Activated B cell treated with CpG ODN at 0.5 μM for 24 hours (primary cell): ENCODE measurements at regions not wholly inside any gene's neighbourhood (a gene's known extent, or its start where the extent isn't known, plus 50 kb on each side); places are given as distances from the start of the nearest gene placed in this dataset.

ENCODE experiments used
- ATAC-seq: fragments of 200-7000 bp; cut with Tn5 transposase; one replicate; pipeline ENCODE4 v1.10.0; 2021; ENCODE audit warnings: low read depth, mild to moderate bottlenecking, moderate library complexity
- CTCF ChIA-PET: fragments of 350-600 bp; sonication (Branson Sonifier 250); formaldehyde crosslinking; loops from one replicate; lab custom pipeline; 2021; ENCODE audit warnings: antibody characterized with exemption; lab: Charles Lee
- POLR2A ChIA-PET: fragments of 350-600 bp; sonication (Branson Sonifier 250); formaldehyde crosslinking; loops from one replicate; lab custom pipeline; 2021; ENCODE audit warnings: antibody characterized with exemption; lab: Charles Lee
- DNase-seq: peaks from one replicate; pipeline ENCODE4 v3.0.0; 2022
- H3K27ac Mint-ChIP-seq: one replicate; pipeline ENCODE4 v1.8.0; 2020; ENCODE audit warnings: mixed read lengths
- H3K27me3 Mint-ChIP-seq: one replicate; pipeline ENCODE4 v1.8.0; 2021; ENCODE audit warnings: mixed read lengths
- H3K36me3 Mint-ChIP-seq: one replicate; pipeline ENCODE4 v1.8.0; 2021; ENCODE audit warnings: low read depth, mixed read lengths
- H3K4me1 Mint-ChIP-seq: one replicate; pipeline ENCODE4 v1.8.0; 2021; ENCODE audit warnings: mixed read lengths
- H3K4me3 Mint-ChIP-seq: one replicate; pipeline ENCODE4 v1.8.0; 2020; ENCODE audit warnings: mild to moderate bottlenecking, mixed read lengths
- H3K9me3 Mint-ChIP-seq: one replicate; pipeline ENCODE4 v1.8.0; 2020; ENCODE audit warnings: mixed read lengths
- CTCF ChIP-seq: fragments of 200-600 bp; IDR thresholded peaks from one replicate; pipeline ENCODE4 v1.8.0; 2022; ENCODE audit warnings: antibody characterized with exemption, mild to moderate bottlenecking
- intact Hi-C: fragments of 100-400 bp; cut with micrococcal nuclease; formaldehyde crosslinking; loops from one replicate; pipeline ENCODE4 v1.15.1; 2024

GRCh38 chr16:65218348-65218747 lies 96.5 kb upstream of the CDH11 start:
- peaks cover 2% of the 10 kb centered on the region for H3K9me3 Mint-ChIP-seq
- DNase-seq = no peak
- H3K27me3 Mint-ChIP-seq = no peaks in the 10 kb centered on the region
- ChIA-PET CTCF (no interaction called here), POLR2A (no interaction called here)
- no peak overlapping the region for H3K27ac Mint-ChIP-seq
- H3K4me3 Mint-ChIP-seq = no peak overlapping the region
- intact Hi-C loops = no loop called here
- no peak for ATAC-seq
- H3K4me1 Mint-ChIP-seq = no peaks in the 10 kb centered on the region
- no peaks in the 10 kb centered on the region for H3K36me3 Mint-ChIP-seq
- no peak for TF ChIP-seq CTCF

DNA sequence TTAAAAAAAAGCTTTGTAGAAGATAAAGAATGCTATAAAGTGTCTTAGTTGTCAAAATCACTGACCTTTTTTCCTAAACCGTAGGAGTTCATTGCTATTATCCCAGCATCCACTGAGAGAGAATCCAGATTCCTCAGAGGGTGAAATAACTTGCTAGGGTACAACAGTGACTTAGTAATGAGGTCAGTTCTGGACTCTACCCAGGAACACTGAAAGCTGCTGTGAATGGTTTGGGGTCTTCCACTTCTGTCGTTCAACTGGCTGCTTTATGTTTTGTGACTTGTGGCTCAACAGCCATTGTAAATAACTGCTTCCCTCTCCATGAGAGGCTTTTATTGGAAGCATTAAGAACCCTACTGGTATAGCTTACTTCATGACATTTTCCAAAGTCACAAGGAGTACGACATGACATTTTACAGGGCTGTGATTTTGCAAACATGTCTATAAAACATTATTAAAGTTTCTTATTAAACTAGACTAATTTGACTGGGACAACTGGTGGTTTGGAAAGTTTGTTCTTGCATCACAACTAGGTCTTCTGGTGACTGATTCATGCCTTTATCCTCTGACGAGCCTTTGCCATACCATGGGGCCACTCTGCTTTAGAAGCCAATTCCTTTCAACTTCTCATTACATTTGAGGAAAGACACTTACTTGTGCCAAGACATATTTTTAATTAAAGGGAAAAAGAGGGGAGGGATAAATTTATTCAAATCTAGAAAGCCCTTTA lies 92.2 kb upstream of the CDH11 start:
- TF ChIP-seq CTCF = no peak
- Mint-ChIP-seq H3K9me3 (peaks cover 2% of the 10 kb centered on the region), H3K27ac (no peak overlapping the region), H3K4me3 (no peak overlapping the region), H3K4me1 (no peaks in the 10 kb centered on the region), H3K36me3 (no peaks in the 10 kb centered on the region), H3K27me3 (no peaks in the 10 kb centered on the region)
- ChIA-PET POLR2A (no interaction called here), CTCF (no interaction called here)
- ATAC-seq (no peak), DNase-seq (no peak)
- intact Hi-C loops = no loop called here

- ATAC-seq (no peak), DNase-seq (no peak)
- H3K27me3 Mint-ChIP-seq = no peaks in the 10 kb centered on the region
- H3K4me3 Mint-ChIP-seq = no peak overlapping the region
- ChIA-PET CTCF (no interaction called here), POLR2A (no interaction called here)
- H3K36me3 Mint-ChIP-seq = no peaks in the 10 kb centered on the region
- H3K4me1 Mint-ChIP-seq = no peaks in the 10 kb centered on the region
- peaks cover 2% of the 10 kb centered on the region for H3K9me3 Mint-ChIP-seq
- no peak overlapping the region for H3K27ac Mint-ChIP-seq
- intact Hi-C loops = no loop called here
- no peak for TF ChIP-seq CTCF
Observed at GRCh38 chr16:65212791-65213190, 90.9 kb upstream of the CDH11 start.

GRCh38 chr16:65212240-65212639 lies 90.4 kb upstream of the CDH11 start:
- ChIA-PET POLR2A (no interaction called here), CTCF (no interaction called here)
- Mint-ChIP-seq H3K27me3 (no peaks in the 10 kb centered on the region), H3K4me3 (no peak overlapping the region), H3K36me3 (no peaks in the 10 kb centered on the region), H3K27ac (no peak overlapping the region), H3K9me3 (peaks cover 2% of the 10 kb centered on the region), H3K4me1 (no peaks in the 10 kb centered on the region)
- ATAC-seq (no peak), DNase-seq (no peak)
- no peak for TF ChIP-seq CTCF
- intact Hi-C loops = no loop called here

- ChIA-PET POLR2A (no interaction called here), CTCF (no interaction called here)
Observed at GRCh38 chr16:65202461-65202860, 80.6 kb upstream of the CDH11 start.

More at GRCh38 chr16:65202461-65202860, 80.6 kb upstream of the CDH11 start:
- no peaks in the 10 kb centered on the region for H3K9me3 Mint-ChIP-seq
- DNase-seq (no peak), ATAC-seq (no peak)
- no peak overlapping the region for H3K4me3 Mint-ChIP-seq
- H3K36me3 Mint-ChIP-seq = no peaks in the 10 kb centered on the region
- no peaks in the 10 kb centered on the region for H3K27me3 Mint-ChIP-seq
- TF ChIP-seq CTCF = no peak
- H3K27ac Mint-ChIP-seq = no peak overlapping the region
- H3K4me1 Mint-ChIP-seq = no peaks in the 10 kb centered on the region
- intact Hi-C loops = no loop called here
